ENCODE measurements at regions not wholly inside any gene's neighbourhood (a gene's known extent, or its start where the extent isn't known, plus 50 kb on each side); places are given as distances from the start of the nearest gene placed in this dataset.

DNA sequence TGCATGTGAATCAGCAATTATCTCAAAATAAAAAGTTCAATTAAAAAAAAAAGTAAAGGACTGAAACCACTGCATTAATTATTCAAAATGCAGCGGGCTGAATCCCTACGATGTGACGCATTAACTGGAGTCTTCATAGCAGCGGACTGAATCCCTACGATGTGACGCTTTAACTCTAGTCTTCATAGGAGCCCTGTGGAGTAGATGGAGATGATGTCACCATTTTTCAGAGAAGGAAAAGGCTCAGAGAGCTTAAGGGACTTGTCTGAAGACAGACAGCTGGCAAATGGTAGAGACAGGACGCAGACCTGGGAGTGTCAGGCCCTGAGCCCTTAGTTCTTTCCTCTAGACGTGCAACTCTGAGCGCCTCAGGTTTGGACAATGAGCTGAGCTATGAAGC is 168.0 kb upstream of the MYL2 start:
- DNase-seq (ENCODE audit: extremely low spot score), result no peak
- POLR2A ChIA-PET, result no interaction called here
- TF ChIP-seq ELF4 (IDR thresholded peaks at IDR 0.05), result no peak
- no peak for TF ChIP-seq BHLHE40 (IDR thresholded peaks at IDR 0.05; ENCODE audit: borderline replicate concordance)
- TF ChIP-seq CTBP1 (IDR thresholded peaks at IDR 0.05; ENCODE audit: borderline replicate concordance), result no peak
- no peak for TF ChIP-seq SUZ12 (IDR thresholded peaks at IDR 0.05)
- no peak for TF ChIP-seq HDGF (IDR thresholded peaks at IDR 0.05; ENCODE audit: borderline replicate concordance)
- TF ChIP-seq SP1 (IDR thresholded peaks at IDR 0.05), result no peak
- TF ChIP-seq, protein P1, sequence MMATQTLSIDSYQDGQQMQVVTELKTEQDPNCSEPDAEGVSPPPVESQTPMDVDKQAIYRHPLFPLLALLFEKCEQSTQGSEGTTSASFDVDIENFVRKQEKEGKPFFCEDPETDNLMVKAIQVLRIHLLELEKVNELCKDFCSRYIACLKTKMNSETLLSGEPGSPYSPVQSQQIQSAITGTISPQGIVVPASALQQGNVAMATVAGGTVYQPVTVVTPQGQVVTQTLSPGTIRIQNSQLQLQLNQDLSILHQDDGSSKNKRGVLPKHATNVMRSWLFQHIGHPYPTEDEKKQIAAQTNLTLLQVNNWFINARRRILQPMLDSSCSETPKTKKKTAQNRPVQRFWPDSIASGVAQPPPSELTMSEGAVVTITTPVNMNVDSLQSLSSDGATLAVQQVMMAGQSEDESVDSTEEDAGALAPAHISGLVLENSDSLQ (IDR thresholded peaks at IDR 0.05), result no peak
- no peak for TF ChIP-seq NFRKB (IDR thresholded peaks at IDR 0.05)
- TF ChIP-seq FOXM1 (IDR thresholded peaks at IDR 0.05; ENCODE audit: borderline replicate concordance), result no peak
- CTCF ChIA-PET, result interaction anchor here (0.6 kb wide), 1 partner anchor 665 kb away, joined by 3 read pairs; no protein-coding TSS in a partner anchor

DNA sequence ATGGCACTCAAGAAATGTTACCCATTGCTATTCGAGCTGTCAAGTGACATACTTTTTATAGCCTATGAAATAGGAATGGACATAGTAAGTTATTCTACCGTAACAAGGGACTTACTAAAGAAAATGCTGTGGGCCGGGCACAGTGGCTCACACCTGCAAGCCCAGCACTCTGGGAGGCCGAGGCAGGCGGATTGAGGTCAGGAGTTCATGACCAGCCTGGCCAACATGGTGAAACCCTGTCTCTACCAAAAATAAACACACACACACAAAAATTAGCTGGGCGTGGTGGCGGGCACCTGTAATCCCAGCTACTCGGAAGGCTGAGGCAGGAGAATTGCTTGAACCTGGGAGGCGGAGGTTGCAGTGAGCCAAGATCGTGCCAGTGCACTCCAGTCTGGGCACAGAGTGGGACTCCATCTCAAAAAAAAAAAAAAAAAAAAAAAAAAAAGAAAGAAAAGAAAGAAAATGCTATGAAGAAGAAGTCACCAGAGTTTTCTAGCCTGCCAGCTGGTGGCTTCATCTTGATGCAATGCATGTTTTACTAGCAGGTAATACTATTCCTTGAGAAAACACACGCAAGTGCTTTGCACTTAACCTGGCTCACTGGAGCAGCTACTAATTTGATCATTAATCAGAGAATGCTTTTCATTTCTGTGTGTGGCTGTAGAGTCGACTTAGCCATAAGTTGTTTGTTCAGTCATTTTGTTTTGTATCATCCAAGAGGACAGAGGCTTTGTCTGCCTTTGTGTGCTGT is 166.7 kb upstream of the MYL2 start:
- CTCF ChIA-PET, result no interaction called here

DNA sequence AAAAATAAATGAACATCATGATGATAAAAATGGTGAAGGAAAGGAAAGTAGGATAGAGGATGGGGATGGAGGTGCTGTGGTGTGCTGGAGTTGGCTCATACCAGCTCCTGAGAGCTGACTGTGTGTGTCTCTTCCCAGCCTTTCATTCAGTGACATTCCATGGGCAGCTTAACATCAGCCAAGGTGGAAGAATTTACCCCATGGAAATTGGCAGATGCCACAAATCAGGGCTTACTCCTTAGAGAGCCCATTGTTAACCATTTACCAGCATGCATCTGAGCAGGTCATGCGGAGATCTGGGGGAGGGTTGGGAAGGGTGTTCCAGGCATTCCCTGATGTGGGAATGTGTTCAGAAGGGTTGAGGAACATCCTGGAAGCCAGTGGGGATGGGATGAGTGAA is 164.7 kb upstream of the MYL2 start:
- DNase-seq (ENCODE audit: extremely low spot score), result no peak
- ChIA-PET POLR2A (no interaction called here), CTCF (no interaction called here)
- TF ChIP-seq LEF1 (IDR thresholded peaks at IDR 0.05; ENCODE audit: borderline replicate concordance), result no peak
- no peak for TF ChIP-seq ZNF384 (IDR thresholded peaks at IDR 0.05)
- no peak for TF ChIP-seq L3MBTL2 (conservative IDR thresholded peaks at IDR 0.05)
- TF ChIP-seq, protein P1 (IDR thresholded peaks at IDR 0.05), result no peak
- TF ChIP-seq TARDBP (IDR thresholded peaks at IDR 0.05), result no peak
- TF ChIP-seq FOXM1 (IDR thresholded peaks at IDR 0.05; ENCODE audit: borderline replicate concordance), result no peak
- no peak for TF ChIP-seq FOXA1 (IDR thresholded peaks at IDR 0.05)
- no peak for TF ChIP-seq BHLHE40 (IDR thresholded peaks at IDR 0.05; ENCODE audit: borderline replicate concordance)
- TF ChIP-seq NFRKB (IDR thresholded peaks at IDR 0.05), result no peak
- no peak for TF ChIP-seq SP1 (IDR thresholded peaks at IDR 0.05)
- no peak for TF ChIP-seq HDGF (IDR thresholded peaks at IDR 0.05; ENCODE audit: borderline replicate concordance)
- TF ChIP-seq CTBP1 (IDR thresholded peaks at IDR 0.05; ENCODE audit: borderline replicate concordance), result no peak
- no peak for TF ChIP-seq ARNT (IDR thresholded peaks at IDR 0.05)
- TF ChIP-seq ELF4 (IDR thresholded peaks at IDR 0.05), result no peak
- no peak for TF ChIP-seq FOXK2 (IDR thresholded peaks at IDR 0.05)

More for the DNA sequence above, 166.7 kb upstream of the MYL2 start:
- POLR2A ChIA-PET, result no interaction called here
- TF ChIP-seq SP1 (IDR thresholded peaks at IDR 0.05), result no peak
- TF ChIP-seq, protein P1 (IDR thresholded peaks at IDR 0.05), result 0 out of 2 replicates have a peak, but pooled peaks have one; percentile 9
- TF ChIP-seq ZNF384 (IDR thresholded peaks at IDR 0.05), result 0 out of 2 replicates have a peak, but pooled peaks have one; percentile 6
- no peak for DNase-seq (ENCODE audit: extremely low spot score)

DNA sequence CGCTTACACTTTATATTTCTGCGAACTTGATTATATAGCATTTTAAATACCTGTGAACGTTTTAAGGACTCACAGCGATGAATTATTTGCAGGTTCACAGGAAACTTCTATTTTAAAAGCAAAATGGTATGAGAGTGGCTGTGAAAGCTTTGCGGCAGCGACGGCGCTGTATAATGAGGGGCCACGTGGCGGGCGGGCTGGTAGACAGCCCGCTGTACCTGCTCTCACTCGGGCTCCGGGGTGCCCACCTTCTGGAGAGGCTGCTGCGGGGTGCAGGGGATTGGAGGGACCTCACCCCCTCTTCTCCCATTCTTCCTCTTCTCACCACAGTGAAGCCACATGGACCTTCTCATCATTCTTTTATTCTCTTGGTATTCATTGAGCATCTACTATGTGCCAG is 164.2 kb upstream of the MYL2 start:
- ChIA-PET CTCF (no interaction called here), POLR2A (no interaction called here)
- TF ChIP-seq SUZ12 (IDR thresholded peaks at IDR 0.05) (no peak), ARNT (IDR thresholded peaks at IDR 0.05) (no peak), LEF1 (IDR thresholded peaks at IDR 0.05; ENCODE audit: borderline replicate concordance) (no peak), FOXA1 (IDR thresholded peaks at IDR 0.05) (no peak)
- no peak for DNase-seq (ENCODE audit: extremely low spot score)

DNA sequence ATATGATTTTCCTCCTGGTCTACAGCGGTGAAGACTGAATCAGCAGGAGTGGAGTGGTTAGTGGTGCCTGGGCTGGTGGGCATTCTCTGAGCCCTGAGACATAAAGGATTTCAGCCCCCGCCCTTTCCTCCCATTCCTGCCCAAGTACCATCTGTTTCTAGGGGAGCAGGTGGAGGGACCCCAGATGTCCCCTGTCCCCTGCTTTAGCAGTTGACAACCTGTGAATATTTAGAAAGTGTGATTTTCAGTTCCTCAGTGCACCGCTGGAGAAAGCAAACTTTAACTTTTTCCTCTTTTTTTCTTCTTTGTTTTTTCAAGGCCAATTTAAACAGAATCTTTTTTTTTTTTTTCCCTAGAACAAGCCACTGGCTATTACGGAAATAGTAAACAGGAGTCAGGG is 163.8 kb upstream of the MYL2 start:
- ChIA-PET POLR2A (no interaction called here), CTCF (no interaction called here)
- no peak for TF ChIP-seq FOXA1 (IDR thresholded peaks at IDR 0.05)
- TF ChIP-seq LEF1 (IDR thresholded peaks at IDR 0.05; ENCODE audit: borderline replicate concordance), result no peak
- TF ChIP-seq FOXK2 (IDR thresholded peaks at IDR 0.05), result no peak
- no peak for TF ChIP-seq SUZ12 (IDR thresholded peaks at IDR 0.05)
- TF ChIP-seq SP1 (IDR thresholded peaks at IDR 0.05), result no peak
- TF ChIP-seq HDGF (IDR thresholded peaks at IDR 0.05; ENCODE audit: borderline replicate concordance), result no peak
- no peak for TF ChIP-seq ARNT (IDR thresholded peaks at IDR 0.05)
- TF ChIP-seq FOXM1 (IDR thresholded peaks at IDR 0.05; ENCODE audit: borderline replicate concordance), result no peak
- TF ChIP-seq TARDBP (IDR thresholded peaks at IDR 0.05), result no peak
- no peak for TF ChIP-seq BHLHE40 (IDR thresholded peaks at IDR 0.05; ENCODE audit: borderline replicate concordance)
- no peak for TF ChIP-seq ELF4 (IDR thresholded peaks at IDR 0.05)
- TF ChIP-seq, protein P1 (IDR thresholded peaks at IDR 0.05), result no peak
- TF ChIP-seq NFRKB (IDR thresholded peaks at IDR 0.05), result no peak
- no peak for TF ChIP-seq CTBP1 (IDR thresholded peaks at IDR 0.05; ENCODE audit: borderline replicate concordance)
- TF ChIP-seq ZNF384 (IDR thresholded peaks at IDR 0.05), result no peak
- no peak for TF ChIP-seq L3MBTL2 (conservative IDR thresholded peaks at IDR 0.05)
- DNase-seq (ENCODE audit: extremely low spot score), result no peak

DNA sequence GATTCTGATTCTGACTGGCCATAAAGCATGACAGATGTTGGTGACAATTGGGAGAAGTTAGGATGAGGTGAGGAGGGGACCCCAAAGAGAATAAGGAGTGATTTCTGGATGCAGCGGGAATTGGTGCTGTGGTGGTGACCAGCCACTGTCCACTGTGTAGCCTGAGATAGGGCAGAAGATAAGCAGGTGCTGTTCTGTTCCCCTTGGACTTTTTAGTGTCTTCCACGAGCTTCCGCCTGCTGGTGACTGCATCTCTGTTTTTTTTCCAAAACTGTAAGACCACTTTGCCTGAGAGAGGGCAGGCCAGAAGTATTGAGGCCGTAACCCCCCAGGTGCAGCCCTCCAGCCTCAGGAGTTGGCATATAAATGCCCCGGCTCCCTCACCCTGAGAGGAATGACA is 161.2 kb upstream of the MYL2 start:
- DNase-seq (ENCODE audit: extremely low spot score), result no peak
- ChIA-PET POLR2A (no interaction called here), CTCF (no interaction called here)
- TF ChIP-seq SUZ12 (IDR thresholded peaks at IDR 0.05) (no peak), FOXA1 (IDR thresholded peaks at IDR 0.05) (no peak), ARNT (IDR thresholded peaks at IDR 0.05) (no peak), L3MBTL2 (conservative IDR thresholded peaks at IDR 0.05) (no peak), ELF4 (IDR thresholded peaks at IDR 0.05) (no peak), CTBP1 (IDR thresholded peaks at IDR 0.05; ENCODE audit: borderline replicate concordance) (no peak), TARDBP (IDR thresholded peaks at IDR 0.05) (no peak), LEF1 (IDR thresholded peaks at IDR 0.05; ENCODE audit: borderline replicate concordance) (no peak), SP1 (IDR thresholded peaks at IDR 0.05) (no peak), HDGF (IDR thresholded peaks at IDR 0.05; ENCODE audit: borderline replicate concordance) (no peak), ZNF384 (IDR thresholded peaks at IDR 0.05) (no peak), FOXM1 (IDR thresholded peaks at IDR 0.05; ENCODE audit: borderline replicate concordance) (no peak)
- TF ChIP-seq, protein P1 (IDR thresholded peaks at IDR 0.05), result no peak
